Neural progenitor cell (in vitro differentiated cells): ENCODE measurements at regions not wholly inside any gene's neighbourhood (a gene's known extent, or its start where the extent isn't known, plus 50 kb on each side); places are given as distances from the start of the nearest gene placed in this dataset.

Experiments
- CTCF ChIP-seq: fragments of 200-600 bp; sonication (generic); IDR thresholded peaks from 2 replicates; pipeline ENCODE4 v1.5.1; 2017; ENCODE audit warnings: antibody characterized with exemption, mild to moderate bottlenecking
- EZH2 ChIP-seq: fragments of 200-600 bp; sonication (generic); IDR thresholded peaks from 2 replicates; pipeline ENCODE4 v1.6.1; 2017; ENCODE audit warnings: antibody characterized with exemption, mild to moderate bottlenecking, moderate library complexity
- EZH2phosphoT487 ChIP-seq: fragments of 200-600 bp; sonication (generic); IDR thresholded peaks from 2 replicates; pipeline ENCODE4 v1.6.1; 2017; ENCODE audit warnings: antibody characterized with exemption

- TF ChIP-seq CTCF (no peak), EZH2phosphoT487 (no peak), EZH2 (no peak)
Observed at GRCh38 chr7:65250697-65251395, 122.8 kb upstream of the ZNF92 start.
